22Rv1 (cell line): ENCODE measurements at regions not wholly inside any gene's neighbourhood (a gene's known extent, or its start where the extent isn't known, plus 50 kb on each side); places are given as distances from the start of the nearest gene placed in this dataset.

Source experiments
- ZFX ChIP-seq: fragments of 450-650 bp; IDR thresholded peaks from 2 replicates; pipeline ENCODE4 v1.6.1; 2017; ENCODE audit warnings: antibody characterized with exemption, borderline replicate concordance
- TF ChIP-seq, protein P1 (sequence below): fragments of 450-650 bp; IDR thresholded peaks from 2 replicates; pipeline ENCODE4 v1.5.1; 2017; ENCODE audit warnings: mild to moderate bottlenecking

DNA sequence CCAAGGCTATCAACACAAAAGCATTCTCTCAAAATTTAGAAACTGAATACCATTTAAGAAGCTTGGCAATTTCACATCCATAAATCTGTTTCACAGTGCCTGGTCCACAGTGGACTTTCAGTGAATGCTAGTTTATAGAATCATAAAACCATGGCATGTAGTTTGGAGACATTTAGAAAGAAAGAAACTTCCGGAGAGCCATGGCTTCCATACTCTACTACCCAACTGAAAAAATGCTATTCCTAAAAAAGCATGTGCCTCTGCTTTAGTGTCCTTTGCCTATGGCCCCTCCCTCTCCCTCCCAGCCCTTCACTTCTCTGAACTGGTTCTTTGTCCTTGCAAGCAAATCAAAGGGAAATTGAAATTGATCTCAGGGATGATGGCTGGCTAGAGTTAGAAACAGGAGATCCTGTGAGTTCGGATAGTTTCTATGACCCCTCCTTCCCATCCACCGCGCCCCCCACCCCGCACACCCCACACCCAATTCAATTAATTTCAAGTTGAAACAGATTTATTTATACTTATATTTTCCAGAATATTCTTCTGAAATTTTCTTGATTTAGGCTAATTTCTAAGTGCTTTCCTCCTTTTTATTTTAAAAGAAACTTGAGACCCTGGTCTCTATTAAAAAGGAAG lies 248.3 kb downstream of the TRIB2 start:
- TF ChIP-seq, protein P1, sequence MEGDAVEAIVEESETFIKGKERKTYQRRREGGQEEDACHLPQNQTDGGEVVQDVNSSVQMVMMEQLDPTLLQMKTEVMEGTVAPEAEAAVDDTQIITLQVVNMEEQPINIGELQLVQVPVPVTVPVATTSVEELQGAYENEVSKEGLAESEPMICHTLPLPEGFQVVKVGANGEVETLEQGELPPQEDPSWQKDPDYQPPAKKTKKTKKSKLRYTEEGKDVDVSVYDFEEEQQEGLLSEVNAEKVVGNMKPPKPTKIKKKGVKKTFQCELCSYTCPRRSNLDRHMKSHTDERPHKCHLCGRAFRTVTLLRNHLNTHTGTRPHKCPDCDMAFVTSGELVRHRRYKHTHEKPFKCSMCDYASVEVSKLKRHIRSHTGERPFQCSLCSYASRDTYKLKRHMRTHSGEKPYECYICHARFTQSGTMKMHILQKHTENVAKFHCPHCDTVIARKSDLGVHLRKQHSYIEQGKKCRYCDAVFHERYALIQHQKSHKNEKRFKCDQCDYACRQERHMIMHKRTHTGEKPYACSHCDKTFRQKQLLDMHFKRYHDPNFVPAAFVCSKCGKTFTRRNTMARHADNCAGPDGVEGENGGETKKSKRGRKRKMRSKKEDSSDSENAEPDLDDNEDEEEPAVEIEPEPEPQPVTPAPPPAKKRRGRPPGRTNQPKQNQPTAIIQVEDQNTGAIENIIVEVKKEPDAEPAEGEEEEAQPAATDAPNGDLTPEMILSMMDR, result no peak
- TF ChIP-seq ZFX, result no peak
